HG03460 (cell line): ENCODE measurements at regions not wholly inside any gene's neighbourhood (a gene's known extent, or its start where the extent isn't known, plus 50 kb on each side); places are given as distances from the start of the nearest gene placed in this dataset.

Experiments
- ATAC-seq: cut with Tn5 transposase; IDR thresholded peaks from one replicate; pipeline ENCODE4 v1.9.1; 2021; ENCODE audit not compliant: unreplicated experiment

GRCh38 chr21:17903029-17903806 lies 84.1 kb upstream of the C21orf91 start:
- no peak for ATAC-seq

- ATAC-seq, result no peak
Measured at GRCh38 chr21:17901458-17902079, 82.4 kb upstream of the C21orf91 start.

- ATAC-seq, result no peak
Measured at GRCh38 chr21:17900990-17901385, 81.8 kb upstream of the C21orf91 start.

GRCh38 chr21:17900281-17900989 lies 81.3 kb upstream of the C21orf91 start:
- ATAC-seq, result no peak

- ATAC-seq, result no peak
Measured at GRCh38 chr21:17889171-17889570, 70.0 kb upstream of the C21orf91 start.

- no peak for ATAC-seq
Measured at GRCh38 chr21:17869115-17869514, 50.0 kb upstream of the C21orf91 start.
